Panc1 (cell line): ENCODE measurements at regions not wholly inside any gene's neighbourhood (a gene's known extent, or its start where the extent isn't known, plus 50 kb on each side); places are given as distances from the start of the nearest gene placed in this dataset.

Experiments
- ATAC-seq: fragments of 200-7000 bp; cut with Tn5 transposase; 2 replicates; pipeline ENCODE4 v1.9.1; 2020; ENCODE audit warnings: mild to moderate bottlenecking, moderate library complexity
- BruUV-seq: library from RNA; stranded (reverse); fragments of 400-500 nt; replicated peaks from 2 replicates; lab custom pipeline; 2021; lab: Mats Ljungman, UMichigan
- CTCF ChIA-PET: fragments of 300-600 bp; sonication (Branson Sonifier 250); formaldehyde crosslinking; loops from one replicate; lab custom pipeline; 2022; ENCODE audit warnings: antibody characterized with exemption; lab: Charles Lee
- POLR2A ChIA-PET: fragments of 300-600 bp; sonication (Branson Sonifier 250); formaldehyde crosslinking; loops from one replicate; lab custom pipeline; 2022; ENCODE audit warnings: antibody characterized with exemption; lab: Charles Lee
- DNase-seq: peaks from one replicate; pipeline ENCODE4 v3.0.0-alpha.2; 2010; ENCODE audit warnings: low read depth, low spot score
- H3K27ac ChIP-seq: 2 replicates; pipeline ENCODE4 v1.5.1; 2011; ENCODE audit warnings: mild to moderate bottlenecking, low read length, inconsistent platforms
- H3K27me3 ChIP-seq: fragments of 200-500 bp; sonication (Bioruptor generic); 2 replicates; pipeline ENCODE4 v1.6.0; 2014; ENCODE audit warnings: low read length, inconsistent platforms; ENCODE audit not compliant: control insufficient read depth, insufficient read depth
- H3K36me3 ChIP-seq: fragments of 200-500 bp; sonication (Bioruptor generic); 2 replicates; pipeline ENCODE4 v1.5.1; 2014; ENCODE audit warnings: inconsistent platforms, mild to moderate bottlenecking, low read length, moderate library complexity; ENCODE audit not compliant: control insufficient read depth, insufficient read depth
- H3K4me1 ChIP-seq: 2 replicates; pipeline ENCODE4 v1.5.1; 2011; ENCODE audit warnings: inconsistent platforms, mild to moderate bottlenecking, low read length, moderate library complexity; ENCODE audit not compliant: control insufficient read depth, insufficient read depth
- H3K4me3 ChIP-seq, 2 experiments: 2 replicates each; pipeline ENCODE4 v1.5.1; 2011 to 2012; ENCODE audit warnings: low read depth in 2 of 2, low read length in 2 of 2, mild to moderate bottlenecking in 2 of 2, inconsistent platforms in 1 of 2, moderate library complexity in 1 of 2
- H3K9me3 ChIP-seq: fragments of 200-500 bp; sonication (Bioruptor generic); 2 replicates; pipeline ENCODE4 v1.5.1; 2014; ENCODE audit warnings: low read depth, mild to moderate bottlenecking, inconsistent platforms, low read length, moderate library complexity; ENCODE audit not compliant: control insufficient read depth, insufficient read depth
- POLR2AphosphoS5 ChIP-seq: IDR thresholded peaks from 2 replicates; pipeline ENCODE4 v1.6.1; 2012; ENCODE audit warnings: mild to moderate bottlenecking, low read depth, low read length, moderate library complexity
- SIN3A ChIP-seq: IDR thresholded peaks from 2 replicates; pipeline ENCODE4 v1.6.1; 2012; ENCODE audit warnings: low read depth, mild to moderate bottlenecking, low read length, moderate library complexity, borderline replicate concordance; ENCODE audit not compliant: insufficient read depth
- TCF7L2 ChIP-seq: IDR thresholded peaks from 2 replicates; pipeline ENCODE4 v1.6.1; 2011; ENCODE audit warnings: mild to moderate bottlenecking, low read depth, low read length, inconsistent platforms
- in situ Hi-C: cut with HindIII; loops from 2 replicates; pipeline ENCODE4 v1.10.0; 2016; ENCODE audit warnings: low sequenced_read_pairs, low pct_unique_long_range_greater_than_20kb
- intact Hi-C: fragments of 100-400 bp; cut with micrococcal nuclease; formaldehyde crosslinking; loops from one replicate; pipeline ENCODE4 v1.10.0; 2022; ENCODE audit not compliant: unreplicated experiment
- TF ChIP-seq, protein P1 (sequence below): fragments of 450-650 bp; IDR thresholded peaks from 2 replicates; pipeline ENCODE4 v1.5.1; 2017; ENCODE audit warnings: mild to moderate bottlenecking
- TF ChIP-seq, protein P2 (sequence below), 2 experiments: IDR thresholded peaks; 2 replicates each; pipeline ENCODE4 v1.6.1; 2011 to 2012; ENCODE audit warnings: low read depth in 2 of 2, control low read depth in 1 of 2, low read length in 1 of 2, mild to moderate bottlenecking in 1 of 2, moderate library complexity in 1 of 2; ENCODE audit not compliant: insufficient read depth in 1 of 2

DNA sequence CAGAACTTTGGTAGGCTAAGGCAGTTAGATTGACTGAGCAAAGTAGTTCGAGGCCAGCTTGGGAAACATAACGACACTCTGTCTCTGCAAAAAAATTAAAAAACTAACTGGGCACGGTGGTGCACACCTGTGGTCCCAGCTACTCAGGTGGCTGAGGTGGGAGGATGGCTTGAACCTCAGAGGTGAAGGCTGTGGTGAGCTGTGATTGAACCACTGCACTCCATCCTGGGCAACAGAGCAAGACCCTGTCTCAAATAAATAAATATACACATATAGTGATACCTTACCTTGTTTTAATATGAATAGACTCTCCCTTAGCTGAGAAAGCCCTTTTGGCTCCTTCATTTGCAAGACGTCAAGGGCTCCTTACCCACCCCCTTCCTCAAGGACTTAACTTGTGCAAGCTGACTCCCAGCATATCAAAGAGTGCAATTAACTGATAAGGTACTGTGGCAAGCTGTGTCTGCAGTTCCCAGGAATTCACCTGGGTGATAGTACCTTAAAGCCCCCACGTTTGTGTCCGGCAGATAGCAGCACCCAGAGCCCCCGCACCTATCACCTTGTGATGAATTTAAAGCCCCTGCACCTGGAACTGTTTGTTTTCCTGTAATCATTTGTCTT is 655.6 kb upstream of the GALNTL6 start:
- DNase-seq (no peak), ATAC-seq (no peak)
- ChIA-PET POLR2A (no interaction called here), CTCF (no interaction called here)
- TF ChIP-seq SIN3A (no peak), POLR2AphosphoS5 (no peak), TCF7L2 (no peak)
- TF ChIP-seq, protein P1, sequence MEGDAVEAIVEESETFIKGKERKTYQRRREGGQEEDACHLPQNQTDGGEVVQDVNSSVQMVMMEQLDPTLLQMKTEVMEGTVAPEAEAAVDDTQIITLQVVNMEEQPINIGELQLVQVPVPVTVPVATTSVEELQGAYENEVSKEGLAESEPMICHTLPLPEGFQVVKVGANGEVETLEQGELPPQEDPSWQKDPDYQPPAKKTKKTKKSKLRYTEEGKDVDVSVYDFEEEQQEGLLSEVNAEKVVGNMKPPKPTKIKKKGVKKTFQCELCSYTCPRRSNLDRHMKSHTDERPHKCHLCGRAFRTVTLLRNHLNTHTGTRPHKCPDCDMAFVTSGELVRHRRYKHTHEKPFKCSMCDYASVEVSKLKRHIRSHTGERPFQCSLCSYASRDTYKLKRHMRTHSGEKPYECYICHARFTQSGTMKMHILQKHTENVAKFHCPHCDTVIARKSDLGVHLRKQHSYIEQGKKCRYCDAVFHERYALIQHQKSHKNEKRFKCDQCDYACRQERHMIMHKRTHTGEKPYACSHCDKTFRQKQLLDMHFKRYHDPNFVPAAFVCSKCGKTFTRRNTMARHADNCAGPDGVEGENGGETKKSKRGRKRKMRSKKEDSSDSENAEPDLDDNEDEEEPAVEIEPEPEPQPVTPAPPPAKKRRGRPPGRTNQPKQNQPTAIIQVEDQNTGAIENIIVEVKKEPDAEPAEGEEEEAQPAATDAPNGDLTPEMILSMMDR: no peak
- TF ChIP-seq, protein P2, sequence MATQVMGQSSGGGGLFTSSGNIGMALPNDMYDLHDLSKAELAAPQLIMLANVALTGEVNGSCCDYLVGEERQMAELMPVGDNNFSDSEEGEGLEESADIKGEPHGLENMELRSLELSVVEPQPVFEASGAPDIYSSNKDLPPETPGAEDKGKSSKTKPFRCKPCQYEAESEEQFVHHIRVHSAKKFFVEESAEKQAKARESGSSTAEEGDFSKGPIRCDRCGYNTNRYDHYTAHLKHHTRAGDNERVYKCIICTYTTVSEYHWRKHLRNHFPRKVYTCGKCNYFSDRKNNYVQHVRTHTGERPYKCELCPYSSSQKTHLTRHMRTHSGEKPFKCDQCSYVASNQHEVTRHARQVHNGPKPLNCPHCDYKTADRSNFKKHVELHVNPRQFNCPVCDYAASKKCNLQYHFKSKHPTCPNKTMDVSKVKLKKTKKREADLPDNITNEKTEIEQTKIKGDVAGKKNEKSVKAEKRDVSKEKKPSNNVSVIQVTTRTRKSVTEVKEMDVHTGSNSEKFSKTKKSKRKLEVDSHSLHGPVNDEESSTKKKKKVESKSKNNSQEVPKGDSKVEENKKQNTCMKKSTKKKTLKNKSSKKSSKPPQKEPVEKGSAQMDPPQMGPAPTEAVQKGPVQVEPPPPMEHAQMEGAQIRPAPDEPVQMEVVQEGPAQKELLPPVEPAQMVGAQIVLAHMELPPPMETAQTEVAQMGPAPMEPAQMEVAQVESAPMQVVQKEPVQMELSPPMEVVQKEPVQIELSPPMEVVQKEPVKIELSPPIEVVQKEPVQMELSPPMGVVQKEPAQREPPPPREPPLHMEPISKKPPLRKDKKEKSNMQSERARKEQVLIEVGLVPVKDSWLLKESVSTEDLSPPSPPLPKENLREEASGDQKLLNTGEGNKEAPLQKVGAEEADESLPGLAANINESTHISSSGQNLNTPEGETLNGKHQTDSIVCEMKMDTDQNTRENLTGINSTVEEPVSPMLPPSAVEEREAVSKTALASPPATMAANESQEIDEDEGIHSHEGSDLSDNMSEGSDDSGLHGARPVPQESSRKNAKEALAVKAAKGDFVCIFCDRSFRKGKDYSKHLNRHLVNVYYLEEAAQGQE (IDR thresholded peaks at IDR 0.05; ENCODE audit: insufficient read depth in 1 of 2, low read depth in 2 of 2, low read length in 1 of 2): no peak
- in situ Hi-C loops (no loop called here), intact Hi-C loops (no loop called here)
- H3K27ac ChIP-seq: no peak overlapping the region
- H3K27me3 ChIP-seq: no peaks in the 10 kb centered on the region
- no peaks in the 10 kb centered on the region for H3K9me3 ChIP-seq
- H3K4me1 ChIP-seq: no peaks in the 10 kb centered on the region
- BruUV-seq: no TSS peak
- no peaks in the 10 kb centered on the region for H3K36me3 ChIP-seq
- no peak overlapping the region for H3K4me3 ChIP-seq

DNA sequence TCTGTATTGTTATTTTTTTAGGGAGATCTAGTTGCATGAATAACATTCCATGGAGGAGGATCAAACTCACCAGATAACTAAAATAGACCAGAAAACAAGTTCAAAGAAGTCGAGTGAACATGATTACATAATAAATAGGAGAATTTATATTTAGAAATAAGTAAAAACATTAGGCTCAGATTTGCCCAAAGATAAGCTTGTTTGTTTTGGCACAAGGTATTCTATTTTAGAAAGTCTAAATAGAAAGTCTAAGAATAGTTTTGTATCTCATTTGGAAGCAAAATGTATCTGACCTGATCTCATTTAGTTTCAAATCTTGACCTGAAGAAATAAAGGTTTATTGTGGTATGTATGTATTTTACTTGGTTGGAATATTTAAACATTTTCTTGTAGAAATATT is 670.6 kb upstream of the GALNTL6 start:
- intact Hi-C loops (no loop called here), in situ Hi-C loops (no loop called here)
- POLR2A ChIA-PET: no interaction called here

More for the DNA sequence above, 670.6 kb upstream of the GALNTL6 start:
- no peaks in the 10 kb centered on the region for H3K4me1 ChIP-seq
- no peak overlapping the region for H3K27ac ChIP-seq
- no peaks in the 10 kb centered on the region for H3K9me3 ChIP-seq
- TF ChIP-seq SIN3A (no peak), TCF7L2 (no peak), POLR2AphosphoS5 (no peak)
- TF ChIP-seq, protein P2 (IDR thresholded peaks at IDR 0.05; ENCODE audit: insufficient read depth in 1 of 2, low read depth in 2 of 2, low read length in 1 of 2): no peak
- TF ChIP-seq, protein P1: no peak
- no peaks in the 10 kb centered on the region for H3K36me3 ChIP-seq
- DNase-seq: no peak
- CTCF ChIA-PET: no interaction called here
- ATAC-seq: no peak
- H3K4me3 ChIP-seq: no peak overlapping the region
- no peaks in the 10 kb centered on the region for H3K27me3 ChIP-seq
- no TSS peak for BruUV-seq
